ENCODE measurements at regions not wholly inside any gene's neighbourhood (a gene's known extent, or its start where the extent isn't known, plus 50 kb on each side); places are given as distances from the start of the nearest gene placed in this dataset.
A peak's percentile ranks its signal among the peaks of the same experiment; 100 is the strongest.

DNA sequence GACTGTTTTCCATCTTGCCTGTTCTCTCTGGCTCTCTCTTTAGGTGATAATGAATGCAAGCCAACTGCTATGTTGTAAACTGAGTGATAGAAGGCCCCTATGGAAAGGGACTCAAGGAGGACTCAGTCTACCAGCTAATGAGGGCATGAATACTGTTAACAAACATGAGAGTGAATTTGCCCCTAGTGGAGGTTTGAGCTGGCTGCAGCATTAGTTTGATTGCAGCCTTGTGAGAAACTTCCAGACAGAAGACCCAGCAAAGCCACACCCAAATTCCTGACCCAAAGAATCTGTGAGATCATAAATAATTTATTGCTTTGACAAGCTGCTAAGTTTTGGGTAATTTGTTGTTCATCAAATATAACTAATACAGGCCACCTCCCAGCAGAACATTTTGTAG is 50.0 kb upstream of the PLCB1 start:
- ChIA-PET CTCF (ENCODE audit: low intra/inter-chr PET ratio, low total read pairs) (no interaction called here), POLR2A (no interaction called here)
- Histone ChIP-seq H3K4me2 (ENCODE audit: low read depth, low read length) (no peak overlapping the region), H3K36me3 (replicated peaks in 1 of 2; ENCODE audit: control insufficient read depth in 1 of 2, insufficient read depth in 2 of 2, low read length in 2 of 2) (no peaks in the 10 kb centered on the region), H3K4me1 (ENCODE audit: insufficient read depth, low read length) (no peaks in the 10 kb centered on the region), H3K9me3 (ENCODE audit: low read length) (no peaks in the 10 kb centered on the region), H2AFZ (ENCODE audit: low read length) (no peak overlapping the region), H3K27ac (ENCODE audit: extremely low read length, insufficient read depth, low read length) (no peak overlapping the region), H3K9ac (ENCODE audit: insufficient read depth, low read depth, low read length) (no peak overlapping the region), H3K4me3 (replicated peaks in 1 of 3; ENCODE audit: insufficient read depth in 1 of 3, low read depth in 2 of 3, low read length in 3 of 3) (no peak overlapping the region), H3K79me2 (ENCODE audit: insufficient read depth, low read length) (no peaks in the 10 kb centered on the region), H4K20me1 (ENCODE audit: insufficient read depth, low read length) (no peaks in the 10 kb centered on the region), H3K27me3 (ENCODE audit: control insufficient read depth in 1 of 2, insufficient read depth in 2 of 2, low read length in 2 of 2) (no peaks in the 10 kb centered on the region)
- 0 out of 2 replicates have a peak, but pooled peaks have one; percentile 22 for TF ChIP-seq ZNF629 (CRISPR knock-in tag; conservative IDR thresholded peaks at IDR 0.05)
- TF ChIP-seq ZNF33A (CRISPR knock-in tag; IDR thresholded peaks at IDR 0.05; ENCODE audit: borderline replicate concordance): no peak
- no TSS peak for BruUV-seq (replicated peaks)
- ATAC-seq: peak; percentile 78
- in situ Hi-C loops (cut with HindIII; ENCODE audit: extremely low pct_ligation_motif_present, low pct_unique_long_range_greater_than_20kb) (no loop called here), intact Hi-C loops (cut with micrococcal nuclease; ENCODE audit: unreplicated experiment) (no loop called here)
- FAIRE-seq: no peak
- peak; percentile 15 for DNase-seq (ENCODE audit: low spot score)
